ENCODE measurements at regions not wholly inside any gene's neighbourhood (a gene's known extent, or its start where the extent isn't known, plus 50 kb on each side); places are given as distances from the start of the nearest gene placed in this dataset.

DNA sequence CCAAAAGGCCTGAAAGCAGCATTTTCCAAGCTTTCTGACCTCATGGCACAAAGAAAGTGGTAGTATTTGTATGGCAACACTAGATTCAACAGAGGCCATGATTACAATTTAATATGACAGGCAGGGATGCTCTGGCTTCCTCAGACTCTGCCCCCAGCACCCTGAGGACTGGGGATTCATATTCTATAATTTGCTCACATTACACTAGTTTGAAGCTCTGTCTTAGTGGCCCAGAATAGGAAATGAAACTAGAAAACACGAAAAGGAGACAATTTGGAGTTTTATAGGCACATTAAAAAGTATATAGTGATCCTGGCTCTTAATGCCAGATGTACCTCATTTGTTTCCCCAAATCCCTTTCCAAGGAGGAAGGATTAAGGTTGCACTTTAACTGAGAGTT is 173.0 kb upstream of the STK17B start:
- no peaks in the 10 kb centered on the region for H3K9me3 ChIP-seq (ENCODE audit: control insufficient read depth, insufficient read depth, low read depth, low read length)
- no peak for DNase-seq (ENCODE audit: low read depth in 2 of 2)
- no peak overlapping the region for H2AFZ ChIP-seq (ENCODE audit: low read length)
- H3K27ac ChIP-seq (ENCODE audit: insufficient read depth, low read length) = no peak overlapping the region
- no peak overlapping the region for H3K4me2 ChIP-seq (ENCODE audit: extremely low read depth, insufficient read depth, low read length)
- TF ChIP-seq, protein P1, sequence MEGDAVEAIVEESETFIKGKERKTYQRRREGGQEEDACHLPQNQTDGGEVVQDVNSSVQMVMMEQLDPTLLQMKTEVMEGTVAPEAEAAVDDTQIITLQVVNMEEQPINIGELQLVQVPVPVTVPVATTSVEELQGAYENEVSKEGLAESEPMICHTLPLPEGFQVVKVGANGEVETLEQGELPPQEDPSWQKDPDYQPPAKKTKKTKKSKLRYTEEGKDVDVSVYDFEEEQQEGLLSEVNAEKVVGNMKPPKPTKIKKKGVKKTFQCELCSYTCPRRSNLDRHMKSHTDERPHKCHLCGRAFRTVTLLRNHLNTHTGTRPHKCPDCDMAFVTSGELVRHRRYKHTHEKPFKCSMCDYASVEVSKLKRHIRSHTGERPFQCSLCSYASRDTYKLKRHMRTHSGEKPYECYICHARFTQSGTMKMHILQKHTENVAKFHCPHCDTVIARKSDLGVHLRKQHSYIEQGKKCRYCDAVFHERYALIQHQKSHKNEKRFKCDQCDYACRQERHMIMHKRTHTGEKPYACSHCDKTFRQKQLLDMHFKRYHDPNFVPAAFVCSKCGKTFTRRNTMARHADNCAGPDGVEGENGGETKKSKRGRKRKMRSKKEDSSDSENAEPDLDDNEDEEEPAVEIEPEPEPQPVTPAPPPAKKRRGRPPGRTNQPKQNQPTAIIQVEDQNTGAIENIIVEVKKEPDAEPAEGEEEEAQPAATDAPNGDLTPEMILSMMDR (conservative IDR thresholded peaks at IDR 0.05 in 1 of 2, IDR thresholded peaks at IDR 0.05 in 1 of 2; ENCODE audit: low read depth in 1 of 2, low read length in 2 of 2) = no peak
- no peak for TF ChIP-seq EZH2 (IDR thresholded peaks at IDR 0.05; ENCODE audit: low read length, missing control alignments)
- H3K27me3 ChIP-seq (ENCODE audit: control insufficient read depth, insufficient read depth, low read length) = no peaks in the 10 kb centered on the region
- H3K36me3 ChIP-seq (ENCODE audit: control insufficient read depth, insufficient read depth, low read length) = no peaks in the 10 kb centered on the region
- no peaks in the 10 kb centered on the region for H3K79me2 ChIP-seq (ENCODE audit: control insufficient read depth, insufficient read depth, low read length)
- no peak overlapping the region for H3K4me3 ChIP-seq (replicated peaks in 1 of 4; ENCODE audit: control extremely low read depth in 1 of 4, insufficient read depth in 1 of 4, low read depth in 3 of 4, low read length in 4 of 4)
- no peaks in the 10 kb centered on the region for H4K20me1 ChIP-seq (ENCODE audit: control insufficient read depth, extremely low read depth, insufficient read depth, low read length)
- H3K9ac ChIP-seq (ENCODE audit: insufficient read depth, low read length) = no peak overlapping the region
- H3K4me1 ChIP-seq (ENCODE audit: control insufficient read depth, extremely low read depth, insufficient read depth, low read length) = no peaks in the 10 kb centered on the region

DNA sequence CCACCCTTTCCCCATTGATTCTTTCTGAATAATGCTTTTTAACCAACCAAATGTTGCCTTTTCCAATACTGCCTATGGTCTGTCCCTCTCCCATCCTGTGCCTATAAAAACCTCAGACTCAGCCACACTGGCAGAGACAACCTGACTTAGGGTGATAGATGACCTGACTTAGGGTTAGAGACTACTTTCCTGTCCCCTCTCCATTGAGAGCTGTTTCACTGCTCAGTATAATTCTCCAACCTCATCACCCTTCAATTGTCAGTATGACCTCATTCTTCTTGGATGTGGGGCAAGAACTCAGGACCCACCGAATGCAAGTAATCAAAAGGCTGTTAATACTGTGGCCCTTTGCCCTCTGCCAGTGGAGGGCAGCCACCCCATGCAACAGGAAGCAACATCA is 182.3 kb upstream of the STK17B start:
- Histone ChIP-seq H3K9me3 (ENCODE audit: control insufficient read depth, insufficient read depth, low read depth, low read length) (no peaks in the 10 kb centered on the region), H3K4me3 (replicated peaks in 1 of 4; ENCODE audit: control extremely low read depth in 1 of 4, insufficient read depth in 1 of 4, low read depth in 3 of 4, low read length in 4 of 4) (no peak overlapping the region), H3K79me2 (ENCODE audit: control insufficient read depth, insufficient read depth, low read length) (no peaks in the 10 kb centered on the region), H3K4me2 (ENCODE audit: extremely low read depth, insufficient read depth, low read length) (no peak overlapping the region), H4K20me1 (ENCODE audit: control insufficient read depth, extremely low read depth, insufficient read depth, low read length) (no peaks in the 10 kb centered on the region), H3K27me3 (ENCODE audit: control insufficient read depth, insufficient read depth, low read length) (no peaks in the 10 kb centered on the region), H3K9ac (ENCODE audit: insufficient read depth, low read length) (no peak overlapping the region), H3K36me3 (ENCODE audit: control insufficient read depth, insufficient read depth, low read length) (no peaks in the 10 kb centered on the region), H2AFZ (ENCODE audit: low read length) (no peak overlapping the region), H3K27ac (ENCODE audit: insufficient read depth, low read length) (no peak overlapping the region), H3K4me1 (ENCODE audit: control insufficient read depth, extremely low read depth, insufficient read depth, low read length) (no peaks in the 10 kb centered on the region)
- DNase-seq (ENCODE audit: low read depth in 2 of 2) = no peak
- TF ChIP-seq EZH2 (IDR thresholded peaks at IDR 0.05; ENCODE audit: low read length, missing control alignments) = no peak
- TF ChIP-seq, protein P1 (conservative IDR thresholded peaks at IDR 0.05 in 1 of 2, IDR thresholded peaks at IDR 0.05 in 1 of 2; ENCODE audit: low read depth in 1 of 2, low read length in 2 of 2) = no peak

DNA sequence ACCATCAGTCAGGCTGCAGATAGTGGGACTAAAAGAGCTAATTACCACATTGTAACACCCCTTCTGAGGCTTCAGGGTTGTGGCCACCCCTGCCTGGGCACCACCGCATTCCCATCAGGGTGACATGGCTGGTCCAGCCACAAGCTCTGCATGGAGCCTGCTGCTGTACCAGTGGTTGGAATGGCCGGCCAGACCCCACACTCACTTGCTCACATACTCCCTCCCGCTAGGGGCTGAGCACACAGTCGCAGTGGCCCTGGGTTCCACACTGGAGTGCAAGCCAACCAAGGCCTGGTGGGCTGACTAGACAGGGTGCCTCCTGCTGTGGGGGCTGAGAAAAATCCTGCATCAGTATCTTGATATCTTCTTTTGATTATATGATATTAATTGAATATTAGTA is 182.8 kb upstream of the STK17B start:
- Histone ChIP-seq H3K9ac (ENCODE audit: insufficient read depth, low read length) (no peak overlapping the region), H3K27ac (ENCODE audit: insufficient read depth, low read length) (no peak overlapping the region), H3K4me3 (replicated peaks in 1 of 4; ENCODE audit: control extremely low read depth in 1 of 4, insufficient read depth in 1 of 4, low read depth in 3 of 4, low read length in 4 of 4) (no peak overlapping the region), H3K4me2 (ENCODE audit: extremely low read depth, insufficient read depth, low read length) (no peak overlapping the region), H3K4me1 (ENCODE audit: control insufficient read depth, extremely low read depth, insufficient read depth, low read length) (no peaks in the 10 kb centered on the region), H3K27me3 (ENCODE audit: control insufficient read depth, insufficient read depth, low read length) (no peaks in the 10 kb centered on the region), H2AFZ (ENCODE audit: low read length) (no peak overlapping the region), H3K36me3 (ENCODE audit: control insufficient read depth, insufficient read depth, low read length) (no peaks in the 10 kb centered on the region), H3K79me2 (ENCODE audit: control insufficient read depth, insufficient read depth, low read length) (no peaks in the 10 kb centered on the region), H4K20me1 (ENCODE audit: control insufficient read depth, extremely low read depth, insufficient read depth, low read length) (no peaks in the 10 kb centered on the region), H3K9me3 (ENCODE audit: control insufficient read depth, insufficient read depth, low read depth, low read length) (no peaks in the 10 kb centered on the region)
- DNase-seq (ENCODE audit: low read depth in 2 of 2) = no peak
- TF ChIP-seq, protein P1 (conservative IDR thresholded peaks at IDR 0.05 in 1 of 2, IDR thresholded peaks at IDR 0.05 in 1 of 2; ENCODE audit: low read depth in 1 of 2, low read length in 2 of 2) = no peak
- TF ChIP-seq EZH2 (IDR thresholded peaks at IDR 0.05; ENCODE audit: low read length, missing control alignments) = no peak
